ENCODE measurements at regions not wholly inside any gene's neighbourhood (a gene's known extent, or its start where the extent isn't known, plus 50 kb on each side); places are given as distances from the start of the nearest gene placed in this dataset.

DNA sequence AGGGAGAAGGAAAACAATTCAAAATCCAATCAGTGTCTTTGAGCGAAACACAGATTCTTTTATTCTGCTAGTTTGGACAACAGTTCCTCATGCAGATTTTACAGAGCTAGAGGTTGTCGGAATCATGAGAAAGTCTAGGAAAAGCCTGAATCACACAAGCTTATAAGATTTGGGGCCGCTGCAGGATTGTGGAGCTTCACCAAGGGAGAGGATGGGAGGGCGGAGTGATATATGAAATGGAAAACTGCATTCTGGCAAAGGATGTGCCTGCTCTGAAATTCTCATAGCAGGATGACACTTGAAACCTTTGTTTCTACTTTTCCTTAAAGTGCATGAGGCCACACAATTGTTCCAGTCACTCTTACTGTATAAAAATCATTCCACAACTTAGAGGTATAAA, 134.3 kb downstream of the OR2K2 start:
- no peak for DNase-seq (ENCODE audit: low read depth, low spot score)

- no peak for DNase-seq (ENCODE audit: low read depth, low spot score)
Observed at GRCh38 chr9:111193095-111193494, 136.9 kb downstream of the OR2K2 start.

DNA sequence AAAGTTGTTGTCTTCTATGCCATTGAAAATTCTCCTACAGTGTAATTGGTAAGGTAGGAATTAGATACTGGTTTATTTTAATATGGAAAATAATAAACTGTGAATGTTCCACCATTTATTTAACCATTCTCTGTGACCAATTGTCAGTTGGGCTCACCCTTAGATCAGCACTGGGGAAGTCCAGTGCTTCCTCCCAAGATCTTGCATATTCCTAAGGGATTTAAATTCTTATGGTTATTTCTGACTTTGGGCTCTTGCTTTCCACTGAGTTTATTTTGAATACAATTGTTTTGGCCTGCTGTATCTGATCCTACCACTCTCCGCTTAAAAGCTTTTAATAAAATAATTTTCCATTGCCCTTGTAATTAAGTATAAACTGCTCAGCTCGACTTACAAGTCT, 137.4 kb downstream of the OR2K2 start:
- no peak for DNase-seq (ENCODE audit: low read depth, low spot score)

- DNase-seq (ENCODE audit: low read depth, low spot score) = no peak
Observed at GRCh38 chr9:111190347-111190746, 139.7 kb downstream of the OR2K2 start.

DNA sequence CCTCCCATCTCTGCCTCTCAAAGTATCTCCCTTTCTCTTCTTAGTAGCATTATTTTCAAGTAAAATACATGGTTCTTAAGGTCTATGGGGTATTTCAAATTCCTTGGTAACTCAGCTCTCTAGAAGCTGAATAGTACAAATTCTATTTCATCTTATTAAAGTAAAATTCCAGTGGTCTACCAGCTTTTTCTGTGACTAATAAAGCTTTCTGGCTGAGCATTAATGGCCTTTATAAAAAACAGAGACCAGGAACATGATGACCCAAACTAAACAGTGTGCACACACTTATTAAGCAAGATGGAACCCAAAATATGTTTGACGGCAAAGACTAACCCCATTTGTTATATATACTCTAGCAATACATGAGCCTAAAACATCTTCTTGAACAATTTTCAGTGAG, 142.6 kb downstream of the OR2K2 start:
- no peak for DNase-seq (ENCODE audit: low read depth, low spot score)

- DNase-seq (ENCODE audit: low read depth, low spot score) = no peak
Observed at GRCh38 chr9:111186021-111186530, 143.9 kb downstream of the OR2K2 start.

GRCh38 chr9:111180811-111181210, 142.5 kb upstream of the LPAR1 start:
- DNase-seq (ENCODE audit: low read depth, low spot score) = no peak

- DNase-seq (ENCODE audit: low read depth, low spot score) = no peak
Observed at GRCh38 chr9:111179577-111179976, 141.3 kb upstream of the LPAR1 start.

DNA sequence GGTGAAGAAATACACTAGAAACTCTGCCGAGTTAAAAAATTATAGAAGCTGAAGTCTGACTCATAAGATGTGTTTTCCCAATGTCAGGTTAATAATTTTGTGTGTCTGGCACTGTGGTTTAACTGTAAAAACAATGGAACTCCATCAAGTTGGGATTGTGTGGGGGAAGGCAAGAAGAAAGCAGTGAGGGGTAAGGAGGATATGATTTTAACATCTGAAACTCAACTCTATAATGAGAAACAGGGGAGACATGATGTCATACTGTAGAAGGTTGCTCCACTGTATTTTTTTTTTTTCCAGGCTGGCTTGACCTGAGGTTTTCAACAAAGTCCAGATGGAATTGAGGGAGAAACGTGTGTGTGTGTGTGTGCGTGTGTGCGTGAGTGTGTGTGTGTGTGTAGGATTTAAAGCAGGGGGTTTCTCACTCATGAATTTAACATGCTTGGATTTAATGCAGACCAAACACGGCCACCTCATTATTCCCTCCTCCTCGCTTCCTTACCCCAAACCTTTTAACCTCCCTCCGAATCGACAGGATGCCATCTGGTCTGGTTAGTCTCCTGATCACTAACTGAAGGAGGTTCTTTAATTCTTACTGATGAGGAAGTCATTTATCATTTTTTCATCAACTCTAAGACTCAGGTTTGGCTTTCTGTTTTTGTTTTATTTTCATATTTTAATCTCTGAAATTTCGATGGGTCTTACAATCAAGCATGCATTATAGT, 140.2 kb upstream of the LPAR1 start:
- peak; percentile 70 for DNase-seq (ENCODE audit: low read depth, low spot score)

- DNase-seq (ENCODE audit: low read depth, low spot score) = no peak
Observed at GRCh38 chr9:111176511-111176910, 138.2 kb upstream of the LPAR1 start.

- no peak for DNase-seq (ENCODE audit: low read depth, low spot score)
Observed at GRCh38 chr9:111175350-111175749, 137.1 kb upstream of the LPAR1 start.

DNA sequence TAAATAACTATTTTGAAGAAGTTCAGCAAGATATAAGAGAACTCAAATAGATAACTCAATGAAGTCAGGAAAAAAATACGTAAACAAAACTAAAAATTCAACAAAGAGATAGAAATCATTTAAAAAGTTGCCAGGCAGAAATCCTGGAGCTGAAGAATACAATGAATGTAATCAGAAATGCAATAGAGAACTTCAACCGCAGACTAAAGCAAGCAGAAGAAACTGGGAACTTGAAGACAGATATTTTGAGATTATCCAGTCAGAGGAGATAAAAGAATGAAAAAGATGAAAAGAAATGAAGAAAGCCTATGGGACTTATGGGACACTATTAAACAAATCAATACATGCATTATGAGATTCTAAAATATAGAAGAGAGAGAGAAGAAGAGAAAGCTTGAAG, 129.1 kb upstream of the LPAR1 start:
- no peak for DNase-seq (ENCODE audit: low read depth, low spot score)

DNA sequence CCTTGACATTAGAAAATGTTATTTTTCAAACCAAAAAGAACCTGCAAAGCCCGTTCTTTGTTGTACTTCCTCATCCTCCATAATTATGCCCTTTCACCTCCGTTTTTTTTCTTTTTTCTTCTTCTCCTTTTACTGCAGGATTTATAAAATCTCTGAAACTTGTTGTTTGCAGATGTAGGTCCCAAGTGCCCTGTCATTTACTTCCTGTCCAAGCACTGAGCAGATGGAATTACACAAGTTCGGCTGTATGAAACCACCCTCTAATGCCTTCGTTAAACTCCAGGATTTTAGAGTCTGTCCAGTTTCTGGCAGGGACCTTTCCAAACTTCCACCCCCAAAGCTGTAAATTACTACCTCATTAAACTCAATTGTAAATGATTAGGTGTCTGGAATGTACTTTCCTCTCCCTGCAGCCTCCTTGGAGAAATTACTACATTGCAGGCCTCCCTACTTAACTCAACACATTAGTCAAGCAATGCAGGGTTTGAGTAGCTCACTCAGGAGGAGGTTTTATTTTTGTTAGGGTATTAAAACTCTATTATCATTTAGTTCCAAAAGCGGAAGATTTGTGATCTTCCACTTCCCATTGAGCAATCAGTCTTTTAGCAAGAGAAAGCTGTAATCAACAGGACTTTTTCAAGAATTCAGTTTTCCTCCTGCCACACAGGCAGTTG, 125.6 kb upstream of the LPAR1 start:
- DNase-seq (ENCODE audit: low read depth, low spot score) = no peak

GRCh38 chr9:111162026-111162425, 123.8 kb upstream of the LPAR1 start:
- DNase-seq (ENCODE audit: low read depth, low spot score) = no peak

DNA sequence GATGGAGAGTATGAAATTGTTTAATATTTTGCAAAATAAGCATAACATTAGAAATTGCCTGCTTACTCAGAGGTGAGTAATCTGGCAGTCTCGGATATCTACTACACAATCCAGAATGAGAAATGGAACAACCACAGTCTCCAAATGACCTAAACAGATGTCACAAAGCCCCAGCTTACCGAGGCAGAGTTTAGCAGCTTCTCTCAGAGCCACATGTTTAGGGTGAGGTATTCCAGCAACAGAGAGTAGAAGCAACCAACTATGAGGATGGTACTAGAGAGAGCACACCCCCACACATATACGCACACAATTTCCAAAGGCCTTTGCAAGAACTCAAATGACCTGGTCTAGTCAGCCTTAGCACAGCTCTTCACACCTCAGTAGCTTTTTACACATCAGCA, 122.7 kb upstream of the LPAR1 start:
- no peak for DNase-seq (ENCODE audit: low read depth, low spot score)

DNA sequence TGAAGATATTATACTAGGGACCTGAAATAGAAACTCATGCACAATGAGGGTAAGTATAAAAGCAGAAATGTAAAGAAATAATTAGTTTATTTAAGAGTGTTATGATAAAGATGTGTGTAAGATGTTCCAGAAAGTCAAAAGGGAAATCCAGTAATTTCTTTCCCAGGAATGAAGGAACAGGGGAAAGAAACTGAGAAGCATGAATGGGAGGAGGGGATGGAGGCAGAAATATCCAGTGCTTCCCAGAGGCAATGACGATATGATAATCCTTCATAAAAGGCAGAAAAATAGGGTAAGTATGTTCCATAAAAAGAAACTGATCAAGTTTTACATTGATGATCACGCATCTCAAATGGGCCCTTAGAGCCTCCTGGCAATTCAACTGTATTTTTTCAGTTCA, 120.7 kb upstream of the LPAR1 start:
- no peak for DNase-seq (ENCODE audit: low read depth, low spot score)

DNA sequence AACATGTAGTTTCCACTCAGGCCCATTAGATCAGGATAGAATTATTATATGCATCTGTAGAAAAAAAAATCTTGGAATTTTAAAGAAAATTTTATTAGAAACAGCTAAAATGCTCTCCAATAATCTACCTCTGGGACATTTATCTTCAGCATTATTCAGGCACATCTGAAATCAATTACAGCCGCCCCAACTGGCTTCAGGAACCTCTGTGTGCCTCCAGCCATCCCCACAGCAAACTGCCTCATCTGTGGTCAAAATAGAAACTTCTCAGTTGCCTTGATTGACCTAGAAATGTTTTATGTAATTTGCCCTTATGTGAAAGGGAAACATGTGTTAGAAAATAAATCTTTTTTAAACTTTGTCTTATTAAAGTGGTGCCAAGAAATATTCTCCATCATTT, 120.1 kb upstream of the LPAR1 start:
- no peak for DNase-seq (ENCODE audit: low read depth, low spot score)

DNA sequence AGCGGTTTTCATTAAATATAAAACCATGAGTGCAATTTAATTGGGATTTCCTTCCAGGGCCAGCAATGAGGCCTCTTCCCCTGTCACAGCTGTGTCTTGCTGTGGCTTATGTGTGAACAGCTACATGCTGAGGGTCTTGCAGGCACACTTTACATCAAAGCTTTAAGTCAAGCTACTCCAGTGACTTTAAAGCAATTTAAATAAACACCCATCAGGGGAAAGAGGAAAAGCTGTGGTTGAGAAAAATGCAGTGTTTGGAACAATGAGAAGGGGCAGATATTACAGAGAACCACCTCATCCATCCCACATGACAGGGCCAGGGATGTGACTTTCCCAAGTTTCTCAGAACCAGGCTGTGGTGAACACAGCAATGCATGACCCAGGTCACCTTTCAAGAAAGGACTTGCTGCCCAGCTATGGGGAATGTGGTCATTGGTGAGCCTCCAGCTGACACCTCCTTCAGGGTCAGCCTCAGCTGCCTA, 115.9 kb upstream of the LPAR1 start:
- DNase-seq (ENCODE audit: low read depth, low spot score) = no peak

DNA sequence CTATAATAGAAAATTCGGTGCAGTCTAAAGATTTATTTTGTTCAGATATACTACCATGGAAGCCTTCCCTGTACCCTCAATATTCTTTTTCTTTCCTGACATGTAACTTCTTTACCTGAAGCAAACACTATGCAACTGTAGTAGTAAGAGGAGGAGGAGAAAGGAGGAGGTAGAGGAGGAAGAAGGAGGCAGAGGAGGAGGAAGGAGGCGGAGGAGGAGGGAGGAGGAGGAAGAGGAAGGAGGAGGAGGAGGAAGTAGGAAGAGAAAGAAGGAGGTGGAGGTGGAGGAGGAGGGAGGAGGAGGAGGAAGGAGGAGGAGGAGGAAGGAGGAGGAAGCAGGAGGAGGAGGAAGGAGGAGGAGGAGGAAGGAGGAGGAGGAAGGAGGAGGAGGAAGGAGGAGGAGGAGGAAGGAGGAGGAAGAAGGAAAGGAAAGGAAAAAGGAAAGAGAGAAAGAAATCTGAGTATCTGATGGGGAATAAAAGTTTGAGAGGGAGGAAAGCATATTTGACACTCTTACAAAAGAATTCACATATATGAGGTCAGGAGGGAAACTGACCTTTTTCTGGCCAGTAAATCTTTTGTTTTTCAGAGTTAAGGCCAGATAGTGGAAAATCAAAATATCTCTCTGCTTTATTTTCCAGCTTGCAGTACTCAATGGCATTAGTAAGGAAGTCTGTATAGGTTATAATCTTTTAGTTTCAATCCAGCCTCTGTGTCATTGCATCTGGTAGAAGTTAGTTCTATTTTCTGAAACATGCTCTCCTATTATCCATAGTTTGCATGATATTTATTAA, 114.5 kb upstream of the LPAR1 start:
- no peak for DNase-seq (ENCODE audit: low read depth, low spot score)

DNA sequence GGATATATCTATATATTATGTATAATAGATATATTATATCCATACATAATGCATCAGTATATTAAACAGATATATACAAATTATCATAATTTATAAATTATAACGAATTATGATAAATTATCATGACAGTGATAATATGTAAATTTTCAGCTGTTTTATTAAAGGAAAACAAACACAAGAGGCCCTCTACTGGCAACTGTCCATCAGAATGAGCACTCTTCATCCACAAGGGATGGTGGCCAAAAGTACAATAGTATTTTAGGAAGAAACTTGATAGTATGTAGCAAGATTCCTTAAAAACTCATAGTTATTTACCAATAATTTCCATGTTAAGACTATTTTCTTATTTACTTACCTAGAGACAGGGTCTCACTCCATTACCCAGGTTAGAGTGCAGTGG, 113.3 kb upstream of the LPAR1 start:
- DNase-seq (ENCODE audit: low read depth, low spot score) = no peak

- no peak for DNase-seq (ENCODE audit: low read depth, low spot score)
Observed at GRCh38 chr9:111150181-111150580, 111.9 kb upstream of the LPAR1 start.

GRCh38 chr9:111149018-111149759, 110.9 kb upstream of the LPAR1 start:
- DNase-seq (ENCODE audit: low read depth, low spot score) = no peak

Measured in smooth muscle cell of the brain vasculature (primary cell).